ENCODE measurements at regions not wholly inside any gene's neighbourhood (a gene's known extent, or its start where the extent isn't known, plus 50 kb on each side); places are given as distances from the start of the nearest gene placed in this dataset.

GRCh38 chr11:62073061-62073460 lies 50.8 kb upstream of the INCENP start:
- no peak for DNase-seq

GRCh38 chr11:62071408-62071807 lies 52.4 kb upstream of the INCENP start:
- DNase-seq: no peak

- no peak for DNase-seq
Measured at GRCh38 chr11:62069986-62070919, 53.6 kb upstream of the INCENP start.

GRCh38 chr11:62069374-62069773 lies 54.4 kb upstream of the INCENP start:
- DNase-seq: no peak

- DNase-seq: no peak
Measured at GRCh38 chr11:62068730-62069129, 55.1 kb upstream of the INCENP start.

- no peak for DNase-seq
Measured at GRCh38 chr11:62067741-62068140, 56.1 kb upstream of the INCENP start.

- no peak for DNase-seq
Measured at GRCh38 chr11:62064221-62064620, 59.6 kb upstream of the INCENP start.

- DNase-seq: no peak
Measured at GRCh38 chr11:62062223-62062861, 61.5 kb upstream of the INCENP start.

GRCh38 chr11:62061356-62062222 lies 62.2 kb upstream of the INCENP start:
- no peak for DNase-seq

- no peak for DNase-seq
Measured at GRCh38 chr11:62057069-62057468, 66.7 kb upstream of the INCENP start.

- DNase-seq: no peak
Measured at GRCh38 chr11:62055970-62056369, 67.8 kb upstream of the INCENP start.

- DNase-seq: no peak
Measured at GRCh38 chr11:62054484-62055121, 69.2 kb upstream of the INCENP start.

- no peak for DNase-seq
Measured at GRCh38 chr11:62054081-62054480, 69.7 kb upstream of the INCENP start.

GRCh38 chr11:62050716-62051115 lies 73.1 kb upstream of the INCENP start:
- DNase-seq: no peak

GRCh38 chr11:62048100-62048499 lies 75.7 kb upstream of the INCENP start:
- DNase-seq: no peak

GRCh38 chr11:62046568-62047100 lies 77.2 kb upstream of the INCENP start:
- DNase-seq: no peak

- no peak for DNase-seq
Measured at GRCh38 chr11:62044639-62045121, 77.2 kb upstream of the FTH1 start.

- no peak for DNase-seq
Measured at GRCh38 chr11:62035293-62035692, 67.9 kb upstream of the FTH1 start.

- no peak for DNase-seq
Measured at GRCh38 chr11:62034036-62034338, 66.6 kb upstream of the FTH1 start.

- DNase-seq: no peak
Measured at GRCh38 chr11:62033191-62034035, 66.0 kb upstream of the FTH1 start.

- DNase-seq: no peak
Measured at GRCh38 chr11:62030071-62030684, 62.7 kb upstream of the FTH1 start.

All from activated CD4-positive, alpha-beta T cell treated with anti-CD3 and anti-CD28 coated beads, Interleukin-2, amount 50 U/mL, for 4 hours (primary cell).